ENCODE measurements at regions not wholly inside any gene's neighbourhood (a gene's known extent, or its start where the extent isn't known, plus 50 kb on each side); places are given as distances from the start of the nearest gene placed in this dataset.
"Not testable (repeated sequence)": the region's sequence is repeated elsewhere in the genome, so short reads cannot be mapped to it uniquely, and the experiment has no call there.

- no peaks in the 10 kb centered on the region for H3K9me3 Mint-ChIP-seq
- H3K36me3 Mint-ChIP-seq: no peaks in the 10 kb centered on the region
- ATAC-seq (no peak), DNase-seq (ENCODE audit: low spot score in 2 of 2) (no peak)
- no peak overlapping the region for H3K27ac Mint-ChIP-seq
Observed at GRCh38 chr5:58172946-58173345, 286.9 kb downstream of the PLK2 start.

- Mint-ChIP-seq H3K9me3 (no peaks in the 10 kb centered on the region), H3K27ac (no peak overlapping the region), H3K36me3 (no peaks in the 10 kb centered on the region)
- DNase-seq (ENCODE audit: low spot score in 2 of 2) (no peak), ATAC-seq (no peak)
Observed at GRCh38 chr5:58165152-58165551, 294.7 kb downstream of the PLK2 start.

- ATAC-seq; H3K36me3 Mint-ChIP-seq; DNase-seq (ENCODE audit: low spot score in 2 of 2); H3K27ac Mint-ChIP-seq; H3K9me3 Mint-ChIP-seq: not testable (repeated sequence)
Observed at GRCh38 chr5:58161889-58162288, 298.0 kb downstream of the PLK2 start.

- no peak for ATAC-seq
- no peak for DNase-seq (ENCODE audit: low spot score in 2 of 2)
- no peaks in the 10 kb centered on the region for H3K9me3 Mint-ChIP-seq
- H3K27ac Mint-ChIP-seq: no peak overlapping the region
- H3K36me3 Mint-ChIP-seq: no peaks in the 10 kb centered on the region
Observed at GRCh38 chr5:58156973-58157701, 302.7 kb downstream of the PLK2 start.

GRCh38 chr5:58156361-58156760 lies 303.5 kb downstream of the PLK2 start:
- DNase-seq (ENCODE audit: low spot score in 2 of 2) (no peak), ATAC-seq (no peak)
- H3K36me3 Mint-ChIP-seq: no peaks in the 10 kb centered on the region
- H3K9me3 Mint-ChIP-seq: no peaks in the 10 kb centered on the region
- no peak overlapping the region for H3K27ac Mint-ChIP-seq

GRCh38 chr5:58153255-58153654 lies 306.6 kb downstream of the PLK2 start:
- Mint-ChIP-seq H3K27ac (no peak overlapping the region), H3K9me3 (no peaks in the 10 kb centered on the region), H3K36me3 (no peaks in the 10 kb centered on the region)
- no peak for ATAC-seq
- no peak for DNase-seq (ENCODE audit: low spot score in 2 of 2)

- no peaks in the 10 kb centered on the region for H3K9me3 Mint-ChIP-seq
- DNase-seq (ENCODE audit: low spot score in 2 of 2) (no peak), ATAC-seq (no peak)
- no peak overlapping the region for H3K27ac Mint-ChIP-seq
- no peaks in the 10 kb centered on the region for H3K36me3 Mint-ChIP-seq
Observed at GRCh38 chr5:58151414-58151813, 308.5 kb downstream of the PLK2 start.

- Mint-ChIP-seq H3K9me3 (no peaks in the 10 kb centered on the region), H3K27ac (no peak overlapping the region), H3K36me3 (no peaks in the 10 kb centered on the region)
- DNase-seq (ENCODE audit: low spot score in 2 of 2) (no peak), ATAC-seq (no peak)
Observed at GRCh38 chr5:58150926-58151325, 309.0 kb downstream of the PLK2 start.

- DNase-seq (ENCODE audit: low spot score in 2 of 2) (no peak), ATAC-seq (no peak)
- H3K27ac Mint-ChIP-seq: no peak overlapping the region
- no peaks in the 10 kb centered on the region for H3K9me3 Mint-ChIP-seq
- H3K36me3 Mint-ChIP-seq: no peaks in the 10 kb centered on the region
Observed at GRCh38 chr5:58149746-58150145, 310.1 kb downstream of the PLK2 start.

- DNase-seq (ENCODE audit: low spot score in 2 of 2) (no peak), ATAC-seq (no peak)
- no peak overlapping the region for H3K27ac Mint-ChIP-seq
- no peaks in the 10 kb centered on the region for H3K9me3 Mint-ChIP-seq
- no peaks in the 10 kb centered on the region for H3K36me3 Mint-ChIP-seq
Observed at GRCh38 chr5:58149345-58149744, 310.5 kb downstream of the PLK2 start.

- no peaks in the 10 kb centered on the region for H3K36me3 Mint-ChIP-seq
- DNase-seq (ENCODE audit: low spot score in 2 of 2) (no peak), ATAC-seq (no peak)
- no peak overlapping the region for H3K27ac Mint-ChIP-seq
- H3K9me3 Mint-ChIP-seq: no peaks in the 10 kb centered on the region
Observed at GRCh38 chr5:58148254-58148775, 311.6 kb downstream of the PLK2 start.

GRCh38 chr5:58145397-58145934 lies 314.4 kb downstream of the PLK2 start:
- ATAC-seq (no peak), DNase-seq (ENCODE audit: low spot score in 2 of 2) (no peak)
- H3K9me3 Mint-ChIP-seq: no peaks in the 10 kb centered on the region
- no peaks in the 10 kb centered on the region for H3K36me3 Mint-ChIP-seq
- no peak overlapping the region for H3K27ac Mint-ChIP-seq

- no peaks in the 10 kb centered on the region for H3K36me3 Mint-ChIP-seq
- DNase-seq (ENCODE audit: low spot score in 2 of 2): no peak
- ATAC-seq: no peak
- no peaks in the 10 kb centered on the region for H3K9me3 Mint-ChIP-seq
- H3K27ac Mint-ChIP-seq: no peak overlapping the region
Observed at GRCh38 chr5:58143727-58144126, 316.2 kb downstream of the PLK2 start.

GRCh38 chr5:58143181-58143580 lies 316.7 kb downstream of the PLK2 start:
- ATAC-seq (no peak), DNase-seq (ENCODE audit: low spot score in 2 of 2) (no peak)
- Mint-ChIP-seq H3K9me3 (no peaks in the 10 kb centered on the region), H3K36me3 (no peaks in the 10 kb centered on the region), H3K27ac (no peak overlapping the region)

GRCh38 chr5:58138791-58139190 lies 321.1 kb downstream of the PLK2 start:
- ATAC-seq (no peak), DNase-seq (ENCODE audit: low spot score in 2 of 2) (no peak)
- Mint-ChIP-seq H3K27ac (no peak overlapping the region), H3K9me3 (no peaks in the 10 kb centered on the region), H3K36me3 (no peaks in the 10 kb centered on the region)

GRCh38 chr5:58136406-58136805 lies 323.5 kb downstream of the PLK2 start:
- no peaks in the 10 kb centered on the region for H3K9me3 Mint-ChIP-seq
- H3K36me3 Mint-ChIP-seq: no peaks in the 10 kb centered on the region
- no peak overlapping the region for H3K27ac Mint-ChIP-seq
- no peak for ATAC-seq
- no peak for DNase-seq (ENCODE audit: low spot score in 2 of 2)

- H3K27ac Mint-ChIP-seq: no peak overlapping the region
- DNase-seq (ENCODE audit: low spot score in 2 of 2): no peak
- ATAC-seq: no peak
- no peaks in the 10 kb centered on the region for H3K9me3 Mint-ChIP-seq
- no peaks in the 10 kb centered on the region for H3K36me3 Mint-ChIP-seq
Observed at GRCh38 chr5:58135571-58136335, 324.1 kb downstream of the PLK2 start.
